OCI-LY3 (cell line): ENCODE measurements at regions not wholly inside any gene's neighbourhood (a gene's known extent, or its start where the extent isn't known, plus 50 kb on each side); places are given as distances from the start of the nearest gene placed in this dataset.
A peak's percentile ranks its signal among the peaks of the same experiment; 100 is the strongest.

Source experiments
- H2AFZ ChIP-seq: fragments of 200-600, 300-600 bp; shearing (Covaris generic); 2 replicates; pipeline ENCODE4 v1.6.0; 2014; ENCODE audit warnings: antibody characterized with exemption, low read depth, low read length
- H3K27ac ChIP-seq: fragments of 200-600, 300-600 bp; sonication (generic); 2 replicates; pipeline ENCODE4 v1.5.1; 2014; ENCODE audit warnings: mild to moderate bottlenecking, low read length, moderate library complexity, mixed read lengths
- H3K27me3 ChIP-seq: fragments of 200-600, 300-600 bp; sonication (generic); 2 replicates; pipeline ENCODE4 v1.6.1; 2014; ENCODE audit warnings: low read depth, low read length, mixed read lengths
- H3K36me3 ChIP-seq: fragments of 200-600, 300-600 bp; sonication (generic); replicated peaks from 2 replicates; pipeline ENCODE3; 2014; ENCODE audit warnings: low read depth, low read length, mixed read lengths
- H3K4me1 ChIP-seq: fragments of 300-600, 200-600 bp; sonication (generic); 2 replicates; pipeline ENCODE4 v1.6.1; 2014; ENCODE audit warnings: low read length, mixed read lengths
- H3K4me2 ChIP-seq: fragments of 200-600, 300-600 bp; sonication (generic); 2 replicates; pipeline ENCODE4 v1.6.1; 2014; ENCODE audit warnings: low read length, mixed read lengths
- H3K4me3 ChIP-seq: fragments of 300-600, 200-600 bp; sonication (generic); 2 replicates; pipeline ENCODE4 v1.5.1; 2014; ENCODE audit warnings: antibody characterized with exemption, mild to moderate bottlenecking, low read length, moderate library complexity
- H3K79me2 ChIP-seq: fragments of 300-600, 200-600 bp; shearing (Covaris generic); 2 replicates; pipeline ENCODE4 v1.6.1; 2014; ENCODE audit warnings: mild to moderate bottlenecking, low read length, mixed read lengths
- H3K9ac ChIP-seq: fragments of 300-600, 200-600 bp; shearing (Covaris generic); 2 replicates; pipeline ENCODE4 v1.6.0; 2014; ENCODE audit warnings: mild to moderate bottlenecking, low read length, moderate library complexity
- H3K9me3 ChIP-seq: fragments of 200-600, 300-600 bp; shearing (Covaris generic); 2 replicates; pipeline ENCODE4 v1.6.1; 2014; ENCODE audit warnings: low read length, mixed read lengths; ENCODE audit not compliant: insufficient read depth
- H4K20me1 ChIP-seq: fragments of 200-600, 300-600 bp; sonication (generic); 2 replicates; pipeline ENCODE4 v1.6.1; 2016; ENCODE audit warnings: low read length, mixed read lengths; ENCODE audit not compliant: insufficient read depth
- CTCF ChIP-seq: fragments of 200-600, 300-600 bp; sonication (generic); IDR thresholded peaks from 2 replicates; pipeline ENCODE4 v1.5.1; 2014; ENCODE audit warnings: antibody characterized with exemption, low read length, low read depth
- EZH2phosphoT487 ChIP-seq: fragments of 200-600 bp; shearing (Covaris generic); IDR thresholded peaks from 2 replicates; pipeline ENCODE4 v1.6.1; 2018; ENCODE audit warnings: antibody characterized with exemption, mixed run types, low read depth

GRCh38 chr6:79353226-79353625 lies 118.7 kb upstream of the HMGN3 start:
- Histone ChIP-seq H4K20me1 (no peaks in the 10 kb centered on the region), H3K27me3 (no peaks in the 10 kb centered on the region), H3K4me3 (no peak overlapping the region), H3K9me3 (no peaks in the 10 kb centered on the region), H3K4me1 (peaks cover 11% of the 10 kb centered on the region), H3K9ac (no peak overlapping the region), H3K4me2 (no peak overlapping the region), H3K36me3 (no peaks in the 10 kb centered on the region), H3K27ac (no peak overlapping the region), H3K79me2 (no peaks in the 10 kb centered on the region), H2AFZ (no peak overlapping the region)
- TF ChIP-seq CTCF (no peak), EZH2phosphoT487 (no peak)

- no peak overlapping the region for H3K9ac ChIP-seq
- H3K4me3 ChIP-seq = no peak overlapping the region
- H2AFZ ChIP-seq = no peak overlapping the region
- H3K4me2 ChIP-seq = no peak overlapping the region
- peaks cover 26% of the 10 kb centered on the region for H3K4me1 ChIP-seq
- no peaks in the 10 kb centered on the region for H3K27me3 ChIP-seq
- peaks cover 3% of the 10 kb centered on the region; the same call in 1 of the 2 replicates for H3K9me3 ChIP-seq
- H3K27ac ChIP-seq = no peak overlapping the region
- TF ChIP-seq EZH2phosphoT487 (no peak), CTCF (no peak)
- no peaks in the 10 kb centered on the region for H3K36me3 ChIP-seq
- H4K20me1 ChIP-seq = no peaks in the 10 kb centered on the region
- no peaks in the 10 kb centered on the region for H3K79me2 ChIP-seq
Observed at GRCh38 chr6:79338493-79338892, 104.0 kb upstream of the HMGN3 start.

GRCh38 chr6:79335133-79335674 lies 100.7 kb upstream of the HMGN3 start:
- Histone ChIP-seq H3K27ac (peak overlapping the region; percentile 67), H3K9ac (peak overlapping the region; percentile 29; the same call in 1 of the 2 replicates), H3K4me2 (peak overlapping the region; percentile 65), H3K4me3 (peak overlapping the region; percentile 41), H3K36me3 (peaks cover 4% of the 10 kb centered on the region), H3K4me1 (peaks cover 41% of the 10 kb centered on the region), H3K9me3 (no peaks in the 10 kb centered on the region), H3K27me3 (no peaks in the 10 kb centered on the region), H4K20me1 (no peaks in the 10 kb centered on the region), H2AFZ (no peak overlapping the region), H3K79me2 (no peaks in the 10 kb centered on the region)
- TF ChIP-seq CTCF = no peak

- no peaks in the 10 kb centered on the region for H3K27me3 ChIP-seq
- peak overlapping the region; percentile 67 for H3K27ac ChIP-seq
- peak overlapping the region; percentile 41 for H3K4me3 ChIP-seq
- no peak for TF ChIP-seq EZH2phosphoT487
- TF ChIP-seq CTCF = no peak
- no peaks in the 10 kb centered on the region for H3K79me2 ChIP-seq
- peaks cover 41% of the 10 kb centered on the region for H3K4me1 ChIP-seq
- no peaks in the 10 kb centered on the region for H3K9me3 ChIP-seq
- H3K9ac ChIP-seq = peak overlapping the region; percentile 29
- peak overlapping the region; percentile 65 for H3K4me2 ChIP-seq
- H4K20me1 ChIP-seq = no peaks in the 10 kb centered on the region
- peaks cover 4% of the 10 kb centered on the region for H3K36me3 ChIP-seq
- H2AFZ ChIP-seq = no peak overlapping the region; the same call in 1 of the 2 replicates
Observed at GRCh38 chr6:79334674-79335073, 100.2 kb upstream of the HMGN3 start.
